ENCODE measurements at regions not wholly inside any gene's neighbourhood (a gene's known extent, or its start where the extent isn't known, plus 50 kb on each side); places are given as distances from the start of the nearest gene placed in this dataset.

GRCh38 chr4:38470735-38471262 lies 193.2 kb upstream of the KLF3 start:
- TF ChIP-seq GTF2F1 (IDR thresholded peaks at IDR 0.05; ENCODE audit: borderline replicate concordance, low read depth, low read length) (no peak), SUZ12 (IDR thresholded peaks at IDR 0.05; ENCODE audit: low read length) (no peak), CEBPB (IDR thresholded peaks at IDR 0.05; ENCODE audit: low read depth, low read length) (no peak), CREB1 (IDR thresholded peaks at IDR 0.05) (no peak), CBX5 (IDR thresholded peaks at IDR 0.05; ENCODE audit: low read depth, low read length) (no peak), MAFK (IDR thresholded peaks at IDR 0.05; ENCODE audit: low read depth, low read length) (no peak), CTCF (IDR thresholded peaks at IDR 0.05; ENCODE audit: control extremely low read depth in 1 of 3, insufficient read depth in 1 of 3, low read depth in 1 of 3, low read length in 3 of 3) (no peak), EGR1 (IDR thresholded peaks at IDR 0.05; ENCODE audit: borderline replicate concordance, low read depth, low read length) (no peak)
